Transverse colon (tissue), 3 donors: ENCODE measurements at regions not wholly inside any gene's neighbourhood (a gene's known extent, or its start where the extent isn't known, plus 50 kb on each side); places are given as distances from the start of the nearest gene placed in this dataset.

ENCODE experiments used
- CTCF ChIP-seq, 5 experiments: fragments of 200-600 bp in 3 of 5; fragments of 450-650 bp in 2 of 5; sonication (generic) in 3 of 5; IDR thresholded peaks; 1 replicate in 2 of 5; 2 replicates in 3 of 5; pipeline ENCODE4 v1.5.1; 2016 to 2017; ENCODE audit warnings: antibody characterized with exemption in 5 of 5, inconsistent platforms in 3 of 5, mild to moderate bottlenecking in 2 of 5, moderate library complexity in 1 of 5
- EP300 ChIP-seq: sonication (generic); formaldehyde crosslinking; IDR thresholded peaks from one replicate; pipeline ENCODE4 v1.6.1; 2017; ENCODE audit warnings: antibody characterized with exemption, low read depth
- POLR2A ChIP-seq: fragments of 450-650 bp; IDR thresholded peaks from one replicate; pipeline ENCODE4 v1.6.1; 2016; ENCODE audit warnings: antibody characterized with exemption, mild to moderate bottlenecking, moderate library complexity

- TF ChIP-seq EP300 = no peak
- no peak for TF ChIP-seq POLR2A
- TF ChIP-seq CTCF (IDR thresholded peaks at IDR 0.05) = no peak
Measured at GRCh38 chr2:207478572-207478971, 51.2 kb upstream of the CREB1 start.
